HCT116 (cell line): ENCODE measurements at regions not wholly inside any gene's neighbourhood (a gene's known extent, or its start where the extent isn't known, plus 50 kb on each side); places are given as distances from the start of the nearest gene placed in this dataset.

ENCODE experiments used
- ATAC-seq: fragments of 200-7000 bp; cut with Tn5 transposase; 2 replicates; pipeline ENCODE4 v1.9.1; 2020; ENCODE audit warnings: mild to moderate bottlenecking, moderate library complexity
- BruUV-seq: library from RNA; stranded (reverse); fragments of 400-500 nt; replicated peaks from 2 replicates; lab custom pipeline; 2021; lab: Mats Ljungman, UMichigan
- CTCF ChIA-PET: fragments of 300-600 bp; sonication (Branson Sonifier 250); formaldehyde crosslinking; loops from one replicate; lab custom pipeline; 2021; ENCODE audit warnings: antibody characterized with exemption; lab: Charles Lee
- POLR2A ChIA-PET: fragments of 300-600, 350-600 bp; sonication (Branson Sonifier 250); formaldehyde crosslinking; loops from one replicate; lab custom pipeline; 2021; ENCODE audit warnings: antibody characterized with exemption; lab: Charles Lee
- RAD21 ChIA-PET, 2 experiments: fragments of 300-600 bp; sonication (Branson Sonifier 250); formaldehyde crosslinking; loops; one replicate each; lab custom pipeline; 2023; ENCODE audit warnings: low total read pairs in 2 of 2; ENCODE audit not compliant: uncharacterized antibody in 2 of 2, unreplicated experiment in 2 of 2, low non-redundant PET in 1 of 2; lab: Charles Lee
- DNase-seq: peaks from one replicate; pipeline ENCODE4 v3.0.0-alpha.2; 2010; ENCODE audit warnings: low read depth, low spot score
- H2AFZ ChIP-seq: fragments of 200-600 bp; shearing (Covaris generic), sonication (generic); 2 replicates; pipeline ENCODE4 v1.6.1; 2017; ENCODE audit warnings: low read depth, mixed run types, mixed read lengths, antibody characterized with exemption, low read length; ENCODE audit not compliant: poor library complexity, severe bottlenecking
- H3K27ac ChIP-seq: 2 replicates; pipeline ENCODE4 v1.5.1; 2012; ENCODE audit warnings: low read depth, low read length
- H3K27me3 ChIP-seq: fragments of 200-600 bp; sonication (generic); 2 replicates; pipeline ENCODE4 v1.6.1; 2016; ENCODE audit warnings: mixed run types, low read length, mixed read lengths; ENCODE audit not compliant: insufficient read depth
- H3K36me3 ChIP-seq, 2 experiments: fragments of 200-500 bp in 1 of 2; fragments of 200-600 bp in 1 of 2; sonication (Bioruptor generic) in 1 of 2; sonication (generic) in 1 of 2; 2 replicates each; pipeline versions ENCODE4 v1.5.1 to v1.6.1; 2014 to 2016; ENCODE audit warnings: low read length in 2 of 2, inconsistent platforms in 1 of 2, mixed read lengths in 1 of 2, mixed run types in 1 of 2; ENCODE audit not compliant: insufficient read depth in 2 of 2, control insufficient read depth in 1 of 2
- H3K4me1 ChIP-seq, 2 experiments: fragments of 200-600 bp in 1 of 2; sonication (generic) in 1 of 2; 2 replicates each; pipeline versions ENCODE4 v1.5.1 to v1.6.1; 2012 to 2017; ENCODE audit warnings: low read length in 2 of 2, inconsistent platforms in 1 of 2, mild to moderate bottlenecking in 1 of 2, mixed read lengths in 1 of 2, mixed run types in 1 of 2, moderate library complexity in 1 of 2; ENCODE audit not compliant: insufficient read depth in 2 of 2, control insufficient read depth in 1 of 2
- H3K4me2 ChIP-seq: fragments of 200-600 bp; sonication (generic); 2 replicates; pipeline ENCODE4 v1.6.1; 2017; ENCODE audit warnings: mixed run types, low read length, mixed read lengths
- H3K4me3 ChIP-seq, 2 experiments: fragments of 200-600 bp in 1 of 2; sonication (generic) in 1 of 2; replicated peaks in 1 of 2; 2 replicates each; pipeline ENCODE4 v1.5.1; 2011 to 2016; ENCODE audit warnings: low read length in 2 of 2, control low read depth in 1 of 2, low read depth in 1 of 2, mild to moderate bottlenecking in 1 of 2, mixed read lengths in 1 of 2, mixed run types in 1 of 2
- H3K79me2 ChIP-seq: fragments of 200-600 bp; sonication (generic); 2 replicates; pipeline ENCODE4 v1.6.1; 2017; ENCODE audit warnings: mild to moderate bottlenecking, mixed run types, low read length, moderate library complexity, mixed read lengths; ENCODE audit not compliant: insufficient read depth
- H3K9ac ChIP-seq: fragments of 200-600 bp; sonication (generic); 2 replicates; pipeline ENCODE4 v1.6.1; 2016; ENCODE audit warnings: low read length, mixed read lengths
- H3K9me2 ChIP-seq: fragments of 200-600 bp; sonication (generic), shearing (Covaris generic); 2 replicates; pipeline ENCODE4 v1.6.1; 2017; ENCODE audit warnings: mixed run types, mild to moderate bottlenecking, moderate library complexity; ENCODE audit not compliant: insufficient read depth
- H3K9me3 ChIP-seq, 2 experiments: fragments of 200-500 bp in 1 of 2; fragments of 200-600 bp in 1 of 2; sonication (Bioruptor generic) in 1 of 2; sonication (generic) in 1 of 2; 2 replicates each; pipeline ENCODE4 v1.6.1; 2014 to 2017; ENCODE audit warnings: low read length in 2 of 2, mixed read lengths in 2 of 2, inconsistent platforms in 1 of 2, low read depth in 1 of 2, mild to moderate bottlenecking in 1 of 2, mixed run types in 1 of 2, moderate library complexity in 1 of 2; ENCODE audit not compliant: control insufficient read depth in 1 of 2, insufficient read depth in 1 of 2
- H4K20me1 ChIP-seq: fragments of 200-600 bp; sonication (generic), shearing (Covaris generic); 2 replicates; pipeline ENCODE4 v1.6.1; 2017; ENCODE audit warnings: mixed run types, mild to moderate bottlenecking, moderate library complexity; ENCODE audit not compliant: insufficient read depth
- FOSL1 ChIP-seq: IDR thresholded peaks from 2 replicates; pipeline ENCODE4 v1.6.1; 2012; ENCODE audit warnings: low read depth
- JUND ChIP-seq: IDR thresholded peaks from 2 replicates; pipeline ENCODE4 v1.6.1; 2012
- SIN3A ChIP-seq: IDR thresholded peaks from 2 replicates; pipeline ENCODE4 v1.6.1; 2012; ENCODE audit warnings: low read depth
- YY1 ChIP-seq: IDR thresholded peaks from 2 replicates; pipeline ENCODE4 v1.6.1; 2011; ENCODE audit warnings: low read length, low read depth, moderate library complexity, mild to moderate bottlenecking; ENCODE audit not compliant: insufficient replicate concordance; ENCODE audit errors: extremely low read depth
- intact Hi-C: fragments of 100-400 bp; cut with micrococcal nuclease; formaldehyde crosslinking; loops from 2 replicates; pipeline ENCODE4 v1.10.0; 2022
- TF ChIP-seq, protein P1 (sequence below), 3 experiments: fragments of 200-600 bp in 1 of 3; sonication (generic) in 1 of 3; IDR thresholded peaks in 2 of 3; conservative IDR thresholded peaks in 1 of 3; 2 replicates each; pipeline ENCODE4 v1.5.1; 2012 to 2017; ENCODE audit warnings: low read depth in 2 of 3, low read length in 2 of 3, antibody characterized with exemption in 1 of 3, borderline replicate concordance in 1 of 3, control low read depth in 1 of 3, mild to moderate bottlenecking in 1 of 3, mixed read lengths in 1 of 3, mixed run types in 1 of 3, moderate library complexity in 1 of 3; ENCODE audit not compliant: insufficient read depth in 1 of 3

DNA sequence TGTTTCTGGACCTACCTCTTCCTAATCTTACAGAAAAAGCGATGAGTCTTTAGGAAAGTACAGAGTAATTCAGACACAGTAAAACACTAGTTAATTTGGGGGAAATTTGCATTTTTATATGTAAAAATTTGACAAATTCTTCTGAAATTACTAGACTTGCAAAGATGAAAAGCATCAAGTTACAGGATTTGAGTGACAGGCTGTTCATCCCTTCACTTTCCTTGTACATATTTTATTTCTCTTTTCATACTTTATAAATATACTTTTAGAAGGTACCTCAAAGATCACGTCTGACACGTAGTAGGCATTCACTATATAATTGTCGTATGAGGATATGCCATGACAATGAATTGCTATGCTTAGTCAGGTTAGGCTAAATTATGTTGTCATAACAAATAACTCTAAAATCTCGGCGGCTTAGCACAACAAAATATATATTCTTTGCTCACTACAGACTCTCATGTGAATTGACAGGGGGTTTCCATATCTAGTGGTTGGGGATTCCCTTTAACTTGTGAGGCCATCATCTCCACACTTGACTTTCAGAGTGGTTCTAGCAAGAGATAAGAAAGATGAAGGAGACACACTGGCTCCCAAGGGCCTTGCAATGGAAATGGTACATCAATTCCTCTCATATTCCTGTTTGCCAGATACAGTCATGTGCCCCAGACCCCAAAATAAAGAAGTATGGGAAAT, 154.1 kb upstream of the TUT7 start:
- TF ChIP-seq, protein P1, sequence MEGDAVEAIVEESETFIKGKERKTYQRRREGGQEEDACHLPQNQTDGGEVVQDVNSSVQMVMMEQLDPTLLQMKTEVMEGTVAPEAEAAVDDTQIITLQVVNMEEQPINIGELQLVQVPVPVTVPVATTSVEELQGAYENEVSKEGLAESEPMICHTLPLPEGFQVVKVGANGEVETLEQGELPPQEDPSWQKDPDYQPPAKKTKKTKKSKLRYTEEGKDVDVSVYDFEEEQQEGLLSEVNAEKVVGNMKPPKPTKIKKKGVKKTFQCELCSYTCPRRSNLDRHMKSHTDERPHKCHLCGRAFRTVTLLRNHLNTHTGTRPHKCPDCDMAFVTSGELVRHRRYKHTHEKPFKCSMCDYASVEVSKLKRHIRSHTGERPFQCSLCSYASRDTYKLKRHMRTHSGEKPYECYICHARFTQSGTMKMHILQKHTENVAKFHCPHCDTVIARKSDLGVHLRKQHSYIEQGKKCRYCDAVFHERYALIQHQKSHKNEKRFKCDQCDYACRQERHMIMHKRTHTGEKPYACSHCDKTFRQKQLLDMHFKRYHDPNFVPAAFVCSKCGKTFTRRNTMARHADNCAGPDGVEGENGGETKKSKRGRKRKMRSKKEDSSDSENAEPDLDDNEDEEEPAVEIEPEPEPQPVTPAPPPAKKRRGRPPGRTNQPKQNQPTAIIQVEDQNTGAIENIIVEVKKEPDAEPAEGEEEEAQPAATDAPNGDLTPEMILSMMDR (IDR thresholded peaks at IDR 0.05 in 2 of 3, conservative IDR thresholded peaks at IDR 0.05 in 1 of 3; ENCODE audit: borderline replicate concordance in 1 of 3, insufficient read depth in 1 of 3, low read depth in 2 of 3, low read length in 2 of 3) = no peak
- no peak for TF ChIP-seq YY1
- no peak for TF ChIP-seq FOSL1
- H3K36me3 ChIP-seq = no peaks in the 10 kb centered on the region
- ChIA-PET RAD21 (no interaction called here), POLR2A (no interaction called here), CTCF (no interaction called here)
- ATAC-seq (no peak), DNase-seq (no peak)
- H4K20me1 ChIP-seq = no peaks in the 10 kb centered on the region
- H2AFZ ChIP-seq = no peak overlapping the region
- H3K4me3 ChIP-seq = no peak overlapping the region
- H3K9me3 ChIP-seq = no peaks in the 10 kb centered on the region
- intact Hi-C loops = no loop called here
- no peaks in the 10 kb centered on the region for H3K9me2 ChIP-seq
- no peak overlapping the region for H3K4me2 ChIP-seq
- H3K27ac ChIP-seq = no peak overlapping the region
- no peak overlapping the region for H3K9ac ChIP-seq
- no peaks in the 10 kb centered on the region for H3K79me2 ChIP-seq
- H3K27me3 ChIP-seq = peaks cover 33% of the 10 kb centered on the region
- BruUV-seq = no TSS peak
- no peaks in the 10 kb centered on the region for H3K4me1 ChIP-seq

DNA sequence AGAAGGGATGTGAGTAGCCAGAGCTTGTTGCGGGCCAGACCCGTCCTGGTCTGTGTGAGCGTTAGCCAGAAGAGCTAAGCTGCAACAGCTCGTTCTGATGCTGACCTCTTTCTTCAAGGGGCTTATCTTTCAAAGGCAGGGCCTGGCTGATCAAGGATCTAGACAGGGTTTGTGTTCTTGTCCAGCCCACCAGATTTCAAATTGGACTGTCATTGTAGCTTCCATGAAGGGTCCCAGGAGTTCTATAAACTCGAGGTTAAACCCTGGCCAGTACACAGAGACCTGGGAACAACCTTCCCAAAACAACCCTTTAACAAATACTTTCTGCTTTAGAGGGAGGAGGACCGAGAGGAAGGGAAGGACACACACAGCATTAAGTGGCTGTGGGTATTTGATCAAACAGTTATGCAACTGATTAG, 153.0 kb upstream of the TUT7 start:
- intact Hi-C loops = no loop called here

More for the DNA sequence above, 153.0 kb upstream of the TUT7 start:
- H3K9ac ChIP-seq = no peak overlapping the region
- no peaks in the 10 kb centered on the region for H4K20me1 ChIP-seq
- no peaks in the 10 kb centered on the region for H3K4me1 ChIP-seq
- ChIA-PET CTCF (no interaction called here), RAD21 (no interaction called here), POLR2A (no interaction called here)
- TF ChIP-seq SIN3A (no peak), JUND (no peak)
- no peak for ATAC-seq
- no peak overlapping the region for H3K4me2 ChIP-seq
- no peak overlapping the region for H3K27ac ChIP-seq
- H3K9me2 ChIP-seq = no peaks in the 10 kb centered on the region
- DNase-seq = no peak
- H3K79me2 ChIP-seq = no peaks in the 10 kb centered on the region
- peaks cover 28% of the 10 kb centered on the region for H3K27me3 ChIP-seq
- no peak overlapping the region for H3K4me3 ChIP-seq
- no TSS peak for BruUV-seq
- H2AFZ ChIP-seq = no peak overlapping the region
- no peaks in the 10 kb centered on the region for H3K9me3 ChIP-seq
- no peaks in the 10 kb centered on the region for H3K36me3 ChIP-seq
